GM19397 (cell line): ENCODE measurements at regions not wholly inside any gene's neighbourhood (a gene's known extent, or its start where the extent isn't known, plus 50 kb on each side); places are given as distances from the start of the nearest gene placed in this dataset.

ENCODE experiments used
- ATAC-seq: cut with Tn5 transposase; IDR thresholded peaks from one replicate; pipeline ENCODE4 v1.9.1; 2021; ENCODE audit warnings: mild to moderate bottlenecking, moderate library complexity; ENCODE audit not compliant: unreplicated experiment

GRCh38 chr12:114901316-114901715 lies 217.3 kb upstream of the TBX3 start:
- ATAC-seq = no peak

GRCh38 chr12:114898159-114898558 lies 214.2 kb upstream of the TBX3 start:
- no peak for ATAC-seq

GRCh38 chr12:114895827-114896226 lies 211.9 kb upstream of the TBX3 start:
- ATAC-seq = no peak

- ATAC-seq = no peak
These were observed 211.1 kb upstream of the TBX3 start for GRCh38 chr12:114895081-114895480.

GRCh38 chr12:114894076-114894475 lies 210.1 kb upstream of the TBX3 start:
- no peak for ATAC-seq

- no peak for ATAC-seq
These were observed 205.1 kb upstream of the TBX3 start for GRCh38 chr12:114888928-114889584.

GRCh38 chr12:114888448-114888847 lies 204.5 kb upstream of the TBX3 start:
- no peak for ATAC-seq

GRCh38 chr12:114885501-114885900 lies 201.5 kb upstream of the TBX3 start:
- no peak for ATAC-seq

- ATAC-seq = no peak
These were observed 200.6 kb upstream of the TBX3 start for GRCh38 chr12:114884575-114884974.

- ATAC-seq = no peak
These were observed 198.1 kb upstream of the TBX3 start for GRCh38 chr12:114882083-114882482.

GRCh38 chr12:114879354-114879753 lies 195.4 kb upstream of the TBX3 start:
- no peak for ATAC-seq

GRCh38 chr12:114878781-114879180 lies 194.8 kb upstream of the TBX3 start:
- no peak for ATAC-seq

- ATAC-seq = no peak
These were observed 193.1 kb upstream of the TBX3 start for GRCh38 chr12:114876968-114877680.

GRCh38 chr12:114875313-114875712 lies 191.3 kb upstream of the TBX3 start:
- no peak for ATAC-seq

- no peak for ATAC-seq
These were observed 189.7 kb upstream of the TBX3 start for GRCh38 chr12:114873656-114874055.

GRCh38 chr12:114868995-114869834 lies 185.2 kb upstream of the TBX3 start:
- no peak for ATAC-seq

GRCh38 chr12:114866331-114866730 lies 182.4 kb upstream of the TBX3 start:
- no peak for ATAC-seq

- ATAC-seq = no peak
These were observed 181.0 kb upstream of the TBX3 start for GRCh38 chr12:114864837-114865551.

- ATAC-seq = no peak
These were observed 179.9 kb upstream of the TBX3 start for GRCh38 chr12:114863911-114864310.

- no peak for ATAC-seq
These were observed 177.0 kb upstream of the TBX3 start for GRCh38 chr12:114860969-114861368.
